Osteoblast (primary cell): ENCODE measurements at regions not wholly inside any gene's neighbourhood (a gene's known extent, or its start where the extent isn't known, plus 50 kb on each side); places are given as distances from the start of the nearest gene placed in this dataset.

Source experiments
- DNase-seq: peaks from one replicate; pipeline ENCODE4 v3.0.0; 2011; ENCODE audit warnings: low spot score, mixed read lengths; ENCODE audit not compliant: insufficient read length; ENCODE audit errors: missing footprints
- H2AFZ ChIP-seq: 2 replicates; pipeline ENCODE4 v1.6.0; 2011; ENCODE audit warnings: mild to moderate bottlenecking, low read length
- H3K27ac ChIP-seq: 2 replicates; pipeline ENCODE4 v1.5.1; 2011; ENCODE audit warnings: mild to moderate bottlenecking, low read depth, low read length, moderate library complexity
- H3K27me3 ChIP-seq: 2 replicates; pipeline ENCODE4 v1.6.0; 2012; ENCODE audit warnings: mild to moderate bottlenecking, control low read depth, inconsistent platforms, low read length, moderate library complexity; ENCODE audit not compliant: insufficient read depth
- H3K36me3 ChIP-seq: 2 replicates; pipeline ENCODE4 v1.5.1; 2011; ENCODE audit warnings: mild to moderate bottlenecking, low read length, control low read depth, moderate library complexity; ENCODE audit not compliant: insufficient read depth
- H3K4me1 ChIP-seq: 2 replicates; pipeline ENCODE4 v1.5.1; 2011; ENCODE audit warnings: mild to moderate bottlenecking, low read length, control low read depth, moderate library complexity; ENCODE audit not compliant: insufficient read depth
- H3K4me2 ChIP-seq: 2 replicates; pipeline ENCODE4 v1.6.0; 2011; ENCODE audit warnings: mild to moderate bottlenecking, low read length; ENCODE audit not compliant: insufficient read depth
- H3K4me3 ChIP-seq: fragments of 200-600 bp; sonication (generic); 3 replicates; pipeline ENCODE4 v1.5.1; 2012; ENCODE audit warnings: mild to moderate bottlenecking, low read length, inconsistent platforms; ENCODE audit not compliant: insufficient read depth
- H3K79me2 ChIP-seq: 2 replicates; pipeline ENCODE4 v1.6.0; 2012; ENCODE audit warnings: mild to moderate bottlenecking, low read length, control low read depth, inconsistent platforms; ENCODE audit not compliant: insufficient read depth
- H3K9me3 ChIP-seq: 2 replicates; pipeline ENCODE4 v1.5.1; 2011; ENCODE audit warnings: low read depth, low read length, control low read depth
- H4K20me1 ChIP-seq: 2 replicates; pipeline ENCODE4 v1.6.0; 2012; ENCODE audit warnings: mild to moderate bottlenecking, low read length, control low read depth; ENCODE audit not compliant: insufficient read depth
- CTCF ChIP-seq: IDR thresholded peaks from 2 replicates; pipeline ENCODE4 v1.5.1; 2011; ENCODE audit warnings: mild to moderate bottlenecking, low read depth, low read length, moderate library complexity; ENCODE audit errors: extremely low read depth

- Histone ChIP-seq H3K9me3 (no peaks in the 10 kb centered on the region), H3K4me3 (no peak overlapping the region), H3K36me3 (no peaks in the 10 kb centered on the region), H4K20me1 (no peaks in the 10 kb centered on the region), H3K27me3 (no peaks in the 10 kb centered on the region), H3K4me1 (no peaks in the 10 kb centered on the region), H3K4me2 (no peak overlapping the region), H3K79me2 (no peaks in the 10 kb centered on the region), H3K27ac (no peak overlapping the region), H2AFZ (no peak overlapping the region)
- no peak for DNase-seq
- TF ChIP-seq CTCF = no peak
Observed at GRCh38 chr12:113660936-113661335, 189.3 kb upstream of the LHX5 start.

DNA sequence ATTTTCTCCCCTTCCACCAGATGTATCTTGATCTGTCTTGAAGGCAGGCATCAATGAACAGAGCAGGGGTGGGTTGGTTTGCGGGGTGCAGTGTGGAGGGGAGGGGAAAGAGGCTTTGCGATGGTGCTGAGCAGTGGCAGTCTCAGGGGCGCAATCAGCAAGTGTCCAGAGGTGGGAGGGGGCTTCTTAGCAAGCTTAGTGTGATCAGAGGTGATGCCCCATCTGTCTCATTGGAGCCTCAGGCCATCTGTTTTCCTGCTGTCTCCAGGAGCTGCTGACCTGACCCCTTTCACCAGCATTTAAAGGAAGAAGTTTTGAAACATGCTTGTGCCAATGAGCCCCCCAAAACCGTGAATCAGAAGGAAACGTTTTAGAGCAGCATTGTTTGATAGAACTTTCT, 187.7 kb upstream of the LHX5 start:
- no peaks in the 10 kb centered on the region for H3K36me3 ChIP-seq
- H3K79me2 ChIP-seq = no peaks in the 10 kb centered on the region
- no peaks in the 10 kb centered on the region for H3K27me3 ChIP-seq
- DNase-seq = no peak
- no peak overlapping the region for H3K4me2 ChIP-seq
- TF ChIP-seq CTCF = no peak
- no peak overlapping the region for H3K4me3 ChIP-seq
- H3K27ac ChIP-seq = no peak overlapping the region
- no peaks in the 10 kb centered on the region for H3K9me3 ChIP-seq
- no peaks in the 10 kb centered on the region for H4K20me1 ChIP-seq
- no peaks in the 10 kb centered on the region for H3K4me1 ChIP-seq
- H2AFZ ChIP-seq = no peak overlapping the region

GRCh38 chr12:113659015-113659414, 187.3 kb upstream of the LHX5 start:
- Histone ChIP-seq H3K4me3 (no peak overlapping the region), H3K9me3 (no peaks in the 10 kb centered on the region), H4K20me1 (no peaks in the 10 kb centered on the region), H3K27me3 (no peaks in the 10 kb centered on the region), H3K4me2 (no peak overlapping the region), H3K36me3 (no peaks in the 10 kb centered on the region), H2AFZ (no peak overlapping the region), H3K4me1 (no peaks in the 10 kb centered on the region), H3K79me2 (no peaks in the 10 kb centered on the region), H3K27ac (no peak overlapping the region)
- no peak for TF ChIP-seq CTCF
- DNase-seq = no peak

- H3K4me3 ChIP-seq = no peak overlapping the region
- no peaks in the 10 kb centered on the region for H3K9me3 ChIP-seq
- H2AFZ ChIP-seq = no peak overlapping the region
- H3K27me3 ChIP-seq = no peaks in the 10 kb centered on the region
- H3K36me3 ChIP-seq = no peaks in the 10 kb centered on the region
- no peak for TF ChIP-seq CTCF
- no peaks in the 10 kb centered on the region for H4K20me1 ChIP-seq
- H3K27ac ChIP-seq = no peak overlapping the region
- DNase-seq = no peak
- H3K4me2 ChIP-seq = no peak overlapping the region
- no peaks in the 10 kb centered on the region for H3K4me1 ChIP-seq
- no peaks in the 10 kb centered on the region for H3K79me2 ChIP-seq
Observed at GRCh38 chr12:113658006-113658655, 186.5 kb upstream of the LHX5 start.
